Neural cell (in vitro differentiated cells): ENCODE measurements at regions not wholly inside any gene's neighbourhood (a gene's known extent, or its start where the extent isn't known, plus 50 kb on each side); places are given as distances from the start of the nearest gene placed in this dataset.
"Not testable (repeated sequence)": the region's sequence is repeated elsewhere in the genome, so short reads cannot be mapped to it uniquely, and the experiment has no call there.

Experiments
- H2AFZ ChIP-seq: fragments of 200-600, 300-800 bp; sonication (generic), shearing (Covaris generic); 2 replicates; pipeline ENCODE4 v1.6.0; 2014; ENCODE audit warnings: low read depth, mild to moderate bottlenecking, antibody characterized with exemption, low read length, moderate library complexity
- H3F3A ChIP-seq: fragments of 200-600 bp; shearing (Covaris generic); 2 replicates; pipeline ENCODE4 v1.6.1; 2016; ENCODE audit warnings: mild to moderate bottlenecking, moderate library complexity, mixed read lengths, antibody characterized with exemption, low read length; ENCODE audit not compliant: insufficient read depth, poor library complexity, severe bottlenecking
- H3K27ac ChIP-seq: fragments of 200-600, 300-800 bp; sonication (generic), shearing (Covaris generic); 2 replicates; pipeline ENCODE4 v1.5.1; 2014; ENCODE audit warnings: mild to moderate bottlenecking, low read length, moderate library complexity
- H3K27me3 ChIP-seq: fragments of 300-800, 200-600 bp; sonication (generic), shearing (Covaris generic); 2 replicates; pipeline ENCODE4 v1.6.0; 2014; ENCODE audit warnings: mild to moderate bottlenecking, low read depth, low read length, moderate library complexity; ENCODE audit not compliant: insufficient read depth
- H3K36me3 ChIP-seq: fragments of 300-800, 200-600 bp; sonication (generic), shearing (Covaris generic); 2 replicates; pipeline ENCODE4 v1.5.1; 2014; ENCODE audit warnings: mild to moderate bottlenecking, antibody characterized with exemption, low read length, moderate library complexity; ENCODE audit not compliant: insufficient read depth
- H3K4me2 ChIP-seq: fragments of 300-800, 200-600 bp; sonication (generic), shearing (Covaris generic); 2 replicates; pipeline ENCODE4 v1.6.0; 2014; ENCODE audit warnings: mild to moderate bottlenecking, low read length
- H3K4me3 ChIP-seq: fragments of 300-800, 200-600 bp; sonication (generic), shearing (Covaris generic); 2 replicates; pipeline ENCODE4 v1.5.1; 2014; ENCODE audit warnings: mild to moderate bottlenecking, low read length, moderate library complexity
- H3K79me2 ChIP-seq: fragments of 200-600 bp; shearing (Covaris generic); replicated peaks from 2 replicates; pipeline ENCODE4 v1.6.0; 2014; ENCODE audit warnings: mild to moderate bottlenecking, low read length, moderate library complexity; ENCODE audit not compliant: insufficient read depth
- H3K9ac ChIP-seq: fragments of 300-800, 200-600 bp; sonication (generic), shearing (Covaris generic); 2 replicates; pipeline ENCODE4 v1.6.1; 2016; ENCODE audit warnings: mild to moderate bottlenecking, low read length, mixed read lengths
- H3K9me2 ChIP-seq: fragments of 200-600 bp; shearing (Covaris generic); 2 replicates; pipeline ENCODE4 v1.6.1; 2016; ENCODE audit warnings: mild to moderate bottlenecking, low read length, mixed read lengths; ENCODE audit not compliant: insufficient read depth
- H3K9me3 ChIP-seq: fragments of 200-600, 300-800 bp; sonication (generic), shearing (Covaris generic); 2 replicates; pipeline ENCODE4 v1.6.1; 2016; ENCODE audit warnings: mild to moderate bottlenecking, mixed run types, low read length, moderate library complexity, mixed read lengths
- H4K20me1 ChIP-seq: fragments of 200-600 bp; shearing (Covaris generic); 2 replicates; pipeline ENCODE4 v1.6.1; 2016; ENCODE audit warnings: mild to moderate bottlenecking, mixed run types; ENCODE audit not compliant: insufficient read depth
- EZH2 ChIP-seq: fragments of 200-600, 300-800 bp; shearing (Covaris generic), sonication (generic); IDR thresholded peaks from 2 replicates; pipeline ENCODE4 v1.6.1; 2014; ENCODE audit warnings: antibody characterized with exemption, low read length, borderline replicate concordance, mild to moderate bottlenecking; ENCODE audit not compliant: insufficient read depth, poor library complexity, severe bottlenecking
- MXI1 ChIP-seq: fragments of 450-650 bp; conservative IDR thresholded peaks from 2 replicates; pipeline ENCODE4 v1.6.1; 2014; ENCODE audit warnings: antibody characterized with exemption, mild to moderate bottlenecking; ENCODE audit not compliant: poor library complexity, severe bottlenecking
- POLR2AphosphoS5 ChIP-seq: IDR thresholded peaks from 2 replicates; pipeline ENCODE4 v1.6.1; 2012
- RAD21 ChIP-seq: fragments of 450-650 bp; conservative IDR thresholded peaks from 2 replicates; pipeline ENCODE4 v1.6.1; 2014; ENCODE audit warnings: antibody characterized with exemption, mild to moderate bottlenecking, moderate library complexity
- SMC3 ChIP-seq: fragments of 450-650 bp; conservative IDR thresholded peaks from 2 replicates; pipeline ENCODE4 v1.6.1; 2014; ENCODE audit warnings: antibody characterized with exemption, mild to moderate bottlenecking, moderate library complexity; ENCODE audit not compliant: poor library complexity
- TAF1 ChIP-seq: IDR thresholded peaks from 2 replicates; pipeline ENCODE4 v1.6.1; 2012; ENCODE audit warnings: low read depth
- TF ChIP-seq, protein P1 (sequence below): IDR thresholded peaks from 2 replicates; pipeline ENCODE4 v1.6.1; 2012; ENCODE audit warnings: borderline replicate concordance

DNA sequence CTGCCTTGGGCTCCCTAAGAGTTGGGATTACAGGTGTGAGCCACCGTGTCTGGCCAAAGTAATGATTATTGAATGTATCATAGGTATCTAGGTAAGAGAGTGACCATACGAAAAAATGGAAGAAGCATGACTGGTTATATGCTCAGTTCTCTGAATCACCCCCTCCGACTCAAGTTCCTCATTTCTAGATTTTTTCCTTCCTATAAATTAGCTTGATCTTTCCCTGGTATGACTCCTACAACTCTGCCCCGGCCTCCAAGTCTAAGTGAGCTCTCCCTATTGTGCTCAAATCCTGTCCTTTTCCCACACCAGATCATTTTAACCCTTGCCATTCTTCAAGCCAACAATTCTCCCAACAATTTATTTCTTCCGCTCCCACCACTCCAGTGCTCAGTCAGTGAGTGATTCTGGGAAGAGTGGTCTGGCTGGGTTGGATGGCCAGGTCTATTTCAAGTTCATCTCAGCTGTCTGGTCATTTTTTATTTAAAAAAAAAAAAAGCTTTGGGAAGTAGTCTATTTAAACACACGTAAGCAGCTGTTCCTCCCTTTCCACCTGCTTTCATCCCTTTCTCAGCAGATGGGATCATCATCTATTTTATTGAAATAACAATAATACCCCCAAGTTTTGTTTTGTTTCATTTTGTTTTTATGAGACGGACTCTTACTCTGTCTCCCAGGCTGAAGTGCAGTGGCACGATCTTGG is 120.2 kb upstream of the HS3ST2 start:
- Histone ChIP-seq H4K20me1 (no peaks in the 10 kb centered on the region), H3F3A (no peaks in the 10 kb centered on the region), H3K4me2 (no peak overlapping the region), H3K36me3 (no peaks in the 10 kb centered on the region), H3K9ac (no peak overlapping the region), H3K4me3 (no peak overlapping the region), H3K27me3 (no peaks in the 10 kb centered on the region), H3K9me2 (no peaks in the 10 kb centered on the region), H3K79me2 (no peaks in the 10 kb centered on the region), H3K9me3 (no peaks in the 10 kb centered on the region), H2AFZ (no peak overlapping the region), H3K27ac (no peak overlapping the region)
- TF ChIP-seq RAD21 (no peak), TAF1 (no peak), SMC3 (no peak), POLR2AphosphoS5 (no peak)

DNA sequence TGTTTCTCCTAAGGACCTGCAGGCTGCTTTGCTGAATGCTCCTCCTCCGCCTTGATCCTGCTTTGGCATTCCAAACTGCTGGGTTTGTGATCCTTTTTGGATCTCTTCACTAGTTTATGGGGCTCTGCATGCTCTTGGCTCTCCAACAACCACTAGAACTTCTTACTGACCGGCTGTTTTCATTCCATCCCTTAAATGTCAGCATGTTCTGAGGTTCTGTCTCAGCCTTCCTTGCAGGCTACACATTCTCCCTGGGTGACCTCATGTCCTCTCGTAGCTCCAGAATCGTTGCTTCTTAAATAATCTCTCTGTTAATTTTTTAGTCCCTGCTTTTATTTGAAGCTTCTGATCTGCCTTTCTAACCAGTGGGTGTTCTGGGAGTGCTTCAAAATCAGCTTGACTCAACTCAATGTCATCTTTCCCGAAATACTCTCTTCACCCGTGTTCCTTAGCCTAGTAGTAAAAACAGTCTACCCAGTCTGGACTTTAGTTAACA is 119.0 kb upstream of the HS3ST2 start:
- no peaks in the 10 kb centered on the region for H3K79me2 ChIP-seq
- H4K20me1 ChIP-seq, result no peaks in the 10 kb centered on the region
- no peaks in the 10 kb centered on the region for H3K36me3 ChIP-seq
- no peak overlapping the region for H3K4me2 ChIP-seq
- TF ChIP-seq RAD21 (no peak), SMC3 (no peak), MXI1 (no peak), EZH2 (no peak)
- TF ChIP-seq, protein P1, sequence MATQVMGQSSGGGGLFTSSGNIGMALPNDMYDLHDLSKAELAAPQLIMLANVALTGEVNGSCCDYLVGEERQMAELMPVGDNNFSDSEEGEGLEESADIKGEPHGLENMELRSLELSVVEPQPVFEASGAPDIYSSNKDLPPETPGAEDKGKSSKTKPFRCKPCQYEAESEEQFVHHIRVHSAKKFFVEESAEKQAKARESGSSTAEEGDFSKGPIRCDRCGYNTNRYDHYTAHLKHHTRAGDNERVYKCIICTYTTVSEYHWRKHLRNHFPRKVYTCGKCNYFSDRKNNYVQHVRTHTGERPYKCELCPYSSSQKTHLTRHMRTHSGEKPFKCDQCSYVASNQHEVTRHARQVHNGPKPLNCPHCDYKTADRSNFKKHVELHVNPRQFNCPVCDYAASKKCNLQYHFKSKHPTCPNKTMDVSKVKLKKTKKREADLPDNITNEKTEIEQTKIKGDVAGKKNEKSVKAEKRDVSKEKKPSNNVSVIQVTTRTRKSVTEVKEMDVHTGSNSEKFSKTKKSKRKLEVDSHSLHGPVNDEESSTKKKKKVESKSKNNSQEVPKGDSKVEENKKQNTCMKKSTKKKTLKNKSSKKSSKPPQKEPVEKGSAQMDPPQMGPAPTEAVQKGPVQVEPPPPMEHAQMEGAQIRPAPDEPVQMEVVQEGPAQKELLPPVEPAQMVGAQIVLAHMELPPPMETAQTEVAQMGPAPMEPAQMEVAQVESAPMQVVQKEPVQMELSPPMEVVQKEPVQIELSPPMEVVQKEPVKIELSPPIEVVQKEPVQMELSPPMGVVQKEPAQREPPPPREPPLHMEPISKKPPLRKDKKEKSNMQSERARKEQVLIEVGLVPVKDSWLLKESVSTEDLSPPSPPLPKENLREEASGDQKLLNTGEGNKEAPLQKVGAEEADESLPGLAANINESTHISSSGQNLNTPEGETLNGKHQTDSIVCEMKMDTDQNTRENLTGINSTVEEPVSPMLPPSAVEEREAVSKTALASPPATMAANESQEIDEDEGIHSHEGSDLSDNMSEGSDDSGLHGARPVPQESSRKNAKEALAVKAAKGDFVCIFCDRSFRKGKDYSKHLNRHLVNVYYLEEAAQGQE, result no peak
- H3K9me2 ChIP-seq, result no peaks in the 10 kb centered on the region
- no peak overlapping the region for H3K27ac ChIP-seq
- no peak overlapping the region for H3K4me3 ChIP-seq
- no peaks in the 10 kb centered on the region for H3F3A ChIP-seq
- no peak overlapping the region for H3K9ac ChIP-seq
- no peak overlapping the region for H2AFZ ChIP-seq
- H3K27me3 ChIP-seq, result no peaks in the 10 kb centered on the region
- H3K9me3 ChIP-seq, result no peaks in the 10 kb centered on the region

DNA sequence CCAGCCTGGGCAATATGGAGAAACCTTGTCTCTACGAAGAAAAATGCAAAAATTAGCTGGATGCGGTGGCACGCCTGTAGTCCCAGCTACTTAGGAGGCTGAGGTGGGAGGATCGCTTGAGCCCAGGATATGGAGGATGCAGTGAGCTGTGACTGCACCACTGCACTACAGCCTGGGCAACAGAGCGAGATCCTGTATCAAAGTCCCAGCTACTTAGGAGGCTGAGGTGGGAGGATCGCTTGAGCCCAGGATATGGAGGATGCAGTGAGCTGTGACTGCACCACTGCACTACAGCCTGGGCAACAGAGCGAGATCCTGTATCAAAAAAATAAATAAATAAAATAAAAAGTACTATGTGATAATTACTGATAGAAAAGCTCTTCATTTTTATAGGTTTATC is 118.2 kb upstream of the HS3ST2 start:
- not testable (repeated sequence) for H2AFZ ChIP-seq, H3K9ac ChIP-seq, H3K9me2 ChIP-seq, H3F3A ChIP-seq, H3K36me3 ChIP-seq, H3K4me2 ChIP-seq, H3K27ac ChIP-seq, H3K79me2 ChIP-seq, H3K27me3 ChIP-seq, H3K4me3 ChIP-seq, H4K20me1 ChIP-seq, H3K9me3 ChIP-seq
